ENCODE measurements at regions not wholly inside any gene's neighbourhood (a gene's known extent, or its start where the extent isn't known, plus 50 kb on each side); places are given as distances from the start of the nearest gene placed in this dataset.

GRCh38 chr2:62407838-62408237, 98.2 kb downstream of the TMEM17 start:
- TF ChIP-seq CTCF (IDR thresholded peaks at IDR 0.05; ENCODE audit: low read depth, low read length, missing input control) (no peak), MAX (IDR thresholded peaks at IDR 0.05) (no peak), ATF3 (IDR thresholded peaks at IDR 0.05) (no peak), RAD21 (IDR thresholded peaks at IDR 0.05) (no peak)

Data from liver (tissue), 3 donors.